KMS-11 (cell line): ENCODE measurements at regions not wholly inside any gene's neighbourhood (a gene's known extent, or its start where the extent isn't known, plus 50 kb on each side); places are given as distances from the start of the nearest gene placed in this dataset.

Experiments
- H2AFZ ChIP-seq: fragments of 200-600 bp; sonication (generic); 2 replicates; pipeline ENCODE4 v1.6.1; 2016; ENCODE audit warnings: antibody characterized with exemption, mixed run types, low read depth
- H3K27ac ChIP-seq: fragments of 200-600 bp; sonication (generic); 2 replicates; pipeline ENCODE4 v1.6.1; 2016; ENCODE audit warnings: mild to moderate bottlenecking, mixed run types
- H3K27me3 ChIP-seq: fragments of 200-600 bp; sonication (generic); 2 replicates; pipeline ENCODE4 v1.6.1; 2017; ENCODE audit warnings: mild to moderate bottlenecking, low read depth, mixed run types, moderate library complexity; ENCODE audit not compliant: insufficient read depth
- H3K36me3 ChIP-seq: fragments of 200-600 bp; sonication (generic); 2 replicates; pipeline ENCODE4 v1.6.1; 2017; ENCODE audit warnings: mild to moderate bottlenecking, mixed run types; ENCODE audit not compliant: insufficient read depth
- H3K4me1 ChIP-seq: fragments of 200-600 bp; sonication (generic); 2 replicates; pipeline ENCODE4 v1.6.1; 2016; ENCODE audit warnings: mild to moderate bottlenecking, low read depth, mixed run types; ENCODE audit not compliant: poor library complexity, severe bottlenecking
- H3K4me2 ChIP-seq: fragments of 200-600 bp; sonication (generic); 2 replicates; pipeline ENCODE4 v1.7.0; 2016; ENCODE audit warnings: mild to moderate bottlenecking, mixed run types
- H3K4me3 ChIP-seq: fragments of 200-600 bp; sonication (generic); IDR thresholded peaks from 2 replicates; pipeline ENCODE4 v1.6.1; 2017; ENCODE audit warnings: low read depth, low read length, mixed read lengths; ENCODE audit not compliant: insufficient read depth
- H3K79me2 ChIP-seq: fragments of 200-600 bp; sonication (generic); 2 replicates; pipeline ENCODE4 v1.6.1; 2016; ENCODE audit warnings: low read depth, mixed run types; ENCODE audit not compliant: insufficient read depth
- H3K9ac ChIP-seq: fragments of 200-600 bp; sonication (generic); 2 replicates; pipeline ENCODE4 v1.6.1; 2016; ENCODE audit warnings: mild to moderate bottlenecking, mixed run types
- H4K20me1 ChIP-seq: fragments of 200-600 bp; sonication (generic); 2 replicates; pipeline ENCODE4 v1.6.1; 2016; ENCODE audit warnings: mild to moderate bottlenecking, mixed run types; ENCODE audit not compliant: insufficient read depth
- TF ChIP-seq, protein P1 (sequence below): fragments of 200-600 bp; sonication (generic); conservative IDR thresholded peaks from 2 replicates; pipeline ENCODE4 v1.6.1; 2017; ENCODE audit warnings: low read depth, mild to moderate bottlenecking, antibody characterized with exemption, low read length, moderate library complexity, mixed read lengths

DNA sequence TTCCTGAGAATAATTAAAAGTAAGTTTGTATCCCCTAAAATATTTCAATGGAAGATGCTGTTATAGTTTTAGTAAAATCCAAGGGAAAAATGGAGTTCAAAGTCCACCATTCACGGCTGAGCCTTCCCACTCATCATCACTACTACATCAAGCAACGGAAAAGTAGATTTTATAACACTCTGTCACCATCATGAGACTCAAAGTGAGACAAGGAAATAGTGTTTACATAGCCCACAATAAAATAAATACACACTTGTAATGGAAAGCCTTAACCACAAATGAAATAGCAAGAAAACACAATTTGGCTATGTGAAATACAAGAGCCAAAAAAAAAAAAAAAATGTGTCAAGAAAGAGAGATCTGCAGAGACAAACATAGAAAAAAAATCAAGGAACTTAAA is 569.9 kb upstream of the REG3G start:
- Histone ChIP-seq H2AFZ (no peak overlapping the region), H3K27me3 (no peaks in the 10 kb centered on the region), H3K4me1 (no peaks in the 10 kb centered on the region), H3K4me3 (no peak overlapping the region), H3K36me3 (no peaks in the 10 kb centered on the region), H3K4me2 (no peak overlapping the region), H3K79me2 (no peaks in the 10 kb centered on the region), H3K9ac (no peak overlapping the region), H4K20me1 (no peaks in the 10 kb centered on the region), H3K27ac (no peak overlapping the region)
- TF ChIP-seq, protein P1, sequence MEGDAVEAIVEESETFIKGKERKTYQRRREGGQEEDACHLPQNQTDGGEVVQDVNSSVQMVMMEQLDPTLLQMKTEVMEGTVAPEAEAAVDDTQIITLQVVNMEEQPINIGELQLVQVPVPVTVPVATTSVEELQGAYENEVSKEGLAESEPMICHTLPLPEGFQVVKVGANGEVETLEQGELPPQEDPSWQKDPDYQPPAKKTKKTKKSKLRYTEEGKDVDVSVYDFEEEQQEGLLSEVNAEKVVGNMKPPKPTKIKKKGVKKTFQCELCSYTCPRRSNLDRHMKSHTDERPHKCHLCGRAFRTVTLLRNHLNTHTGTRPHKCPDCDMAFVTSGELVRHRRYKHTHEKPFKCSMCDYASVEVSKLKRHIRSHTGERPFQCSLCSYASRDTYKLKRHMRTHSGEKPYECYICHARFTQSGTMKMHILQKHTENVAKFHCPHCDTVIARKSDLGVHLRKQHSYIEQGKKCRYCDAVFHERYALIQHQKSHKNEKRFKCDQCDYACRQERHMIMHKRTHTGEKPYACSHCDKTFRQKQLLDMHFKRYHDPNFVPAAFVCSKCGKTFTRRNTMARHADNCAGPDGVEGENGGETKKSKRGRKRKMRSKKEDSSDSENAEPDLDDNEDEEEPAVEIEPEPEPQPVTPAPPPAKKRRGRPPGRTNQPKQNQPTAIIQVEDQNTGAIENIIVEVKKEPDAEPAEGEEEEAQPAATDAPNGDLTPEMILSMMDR = no peak

GRCh38 chr2:78457269-78457668 is 568.2 kb upstream of the REG3G start:
- H3K9ac ChIP-seq = no peak overlapping the region
- TF ChIP-seq, protein P1 = no peak
- no peaks in the 10 kb centered on the region for H3K79me2 ChIP-seq
- no peaks in the 10 kb centered on the region for H3K36me3 ChIP-seq
- no peaks in the 10 kb centered on the region for H3K4me1 ChIP-seq
- H3K27ac ChIP-seq = no peak overlapping the region
- no peak overlapping the region for H3K4me3 ChIP-seq
- H2AFZ ChIP-seq = no peak overlapping the region
- no peaks in the 10 kb centered on the region for H4K20me1 ChIP-seq
- no peaks in the 10 kb centered on the region for H3K27me3 ChIP-seq
- no peak overlapping the region for H3K4me2 ChIP-seq

DNA sequence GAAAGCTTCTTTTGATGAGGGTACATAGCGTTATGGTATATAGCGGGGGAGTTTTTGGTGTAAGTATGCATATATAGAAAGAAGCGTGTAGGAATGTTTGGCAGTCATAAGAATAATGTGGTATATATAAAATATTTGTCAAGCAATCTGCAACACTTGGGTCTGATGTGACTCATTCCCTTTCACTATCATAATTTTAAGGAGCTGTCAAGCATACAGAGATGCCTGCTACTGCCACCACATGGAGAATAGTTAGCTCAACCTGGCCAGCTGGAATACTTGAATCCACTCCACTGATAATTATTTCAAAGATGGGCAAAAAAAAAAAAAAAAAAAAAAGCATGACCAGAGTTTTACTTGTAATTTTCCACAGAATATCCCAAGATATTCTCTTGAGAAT is 559.8 kb upstream of the REG3G start:
- H3K27ac ChIP-seq = no peak overlapping the region
- H3K79me2 ChIP-seq = no peaks in the 10 kb centered on the region
- H2AFZ ChIP-seq = no peak overlapping the region
- H3K4me1 ChIP-seq = no peaks in the 10 kb centered on the region
- TF ChIP-seq, protein P1 = no peak
- H3K4me2 ChIP-seq = no peak overlapping the region
- no peak overlapping the region for H3K9ac ChIP-seq
- no peaks in the 10 kb centered on the region for H3K27me3 ChIP-seq
- no peak overlapping the region for H3K4me3 ChIP-seq
- no peaks in the 10 kb centered on the region for H4K20me1 ChIP-seq
- H3K36me3 ChIP-seq = no peaks in the 10 kb centered on the region

GRCh38 chr2:78476619-78477229 is 548.8 kb upstream of the REG3G start:
- H3K27me3 ChIP-seq = no peaks in the 10 kb centered on the region
- no peak overlapping the region for H3K4me3 ChIP-seq
- H3K79me2 ChIP-seq = no peaks in the 10 kb centered on the region
- H3K27ac ChIP-seq = no peak overlapping the region
- no peak overlapping the region for H3K9ac ChIP-seq
- TF ChIP-seq, protein P1 = no peak
- no peak overlapping the region for H3K4me2 ChIP-seq
- no peak overlapping the region for H2AFZ ChIP-seq
- no peaks in the 10 kb centered on the region; the same call in 1 of the 2 replicates for H3K36me3 ChIP-seq
- H4K20me1 ChIP-seq = no peaks in the 10 kb centered on the region
- no peaks in the 10 kb centered on the region for H3K4me1 ChIP-seq
